Fibroblast of mammary gland (primary cell): ENCODE measurements at regions not wholly inside any gene's neighbourhood (a gene's known extent, or its start where the extent isn't known, plus 50 kb on each side); places are given as distances from the start of the nearest gene placed in this dataset.

Source experiments
- DNase-seq: peaks from one replicate; pipeline ENCODE4 v3.0.0-alpha.2; 2010; ENCODE audit warnings: low read depth
- H3K4me3 ChIP-seq: 2 replicates; pipeline ENCODE4 v1.5.1; 2011; ENCODE audit warnings: low read depth, mild to moderate bottlenecking, low read length, moderate library complexity; ENCODE audit not compliant: control insufficient read depth
- CTCF ChIP-seq: conservative IDR thresholded peaks from 2 replicates; pipeline ENCODE4 v1.5.1; 2011; ENCODE audit warnings: low read depth, low read length, inconsistent platforms; ENCODE audit not compliant: control insufficient read depth, insufficient read depth

- H3K4me3 ChIP-seq, result no peak overlapping the region
- DNase-seq, result no peak
- no peak for TF ChIP-seq CTCF
Measured at GRCh38 chr3:78349571-78349970, 1309.7 kb downstream of the ROBO2 start.

GRCh38 chr3:78351334-78351733 is 1311.4 kb downstream of the ROBO2 start:
- no peak overlapping the region for H3K4me3 ChIP-seq
- DNase-seq, result no peak
- TF ChIP-seq CTCF, result no peak

- no peak for DNase-seq
- TF ChIP-seq CTCF, result no peak
- no peak overlapping the region for H3K4me3 ChIP-seq
Measured at GRCh38 chr3:78353231-78353630, 1313.3 kb downstream of the ROBO2 start.

GRCh38 chr3:78360849-78361248 is 1321.0 kb downstream of the ROBO2 start:
- DNase-seq, result no peak
- TF ChIP-seq CTCF, result no peak
- no peak overlapping the region for H3K4me3 ChIP-seq

GRCh38 chr3:78368636-78369345 is 1328.9 kb downstream of the ROBO2 start:
- no peak for TF ChIP-seq CTCF

GRCh38 chr3:78390221-78390620 is 1350.3 kb downstream of the ROBO2 start:
- TF ChIP-seq CTCF, result no peak
- no peak for DNase-seq
- no peak overlapping the region for H3K4me3 ChIP-seq

More at GRCh38 chr3:78368636-78369345, 1328.9 kb downstream of the ROBO2 start:
- DNase-seq, result no peak
- no peak overlapping the region for H3K4me3 ChIP-seq
